HCT116 (cell line): ENCODE measurements at regions not wholly inside any gene's neighbourhood (a gene's known extent, or its start where the extent isn't known, plus 50 kb on each side); places are given as distances from the start of the nearest gene placed in this dataset.

Source experiments
- ATAC-seq: fragments of 200-7000 bp; cut with Tn5 transposase; 2 replicates; pipeline ENCODE4 v1.9.1; 2020; ENCODE audit warnings: mild to moderate bottlenecking, moderate library complexity
- BruUV-seq: library from RNA; stranded (reverse); fragments of 400-500 nt; replicated peaks from 2 replicates; lab custom pipeline; 2021; lab: Mats Ljungman, UMichigan
- CTCF ChIA-PET: fragments of 300-600 bp; sonication (Branson Sonifier 250); formaldehyde crosslinking; loops from one replicate; lab custom pipeline; 2021; ENCODE audit warnings: antibody characterized with exemption; lab: Charles Lee
- POLR2A ChIA-PET: fragments of 300-600, 350-600 bp; sonication (Branson Sonifier 250); formaldehyde crosslinking; loops from one replicate; lab custom pipeline; 2021; ENCODE audit warnings: antibody characterized with exemption; lab: Charles Lee
- RAD21 ChIA-PET, 2 experiments: fragments of 300-600 bp; sonication (Branson Sonifier 250); formaldehyde crosslinking; loops; one replicate each; lab custom pipeline; 2023; ENCODE audit warnings: low total read pairs in 2 of 2; ENCODE audit not compliant: uncharacterized antibody in 2 of 2, unreplicated experiment in 2 of 2, low non-redundant PET in 1 of 2; lab: Charles Lee
- DNase-seq: peaks from one replicate; pipeline ENCODE4 v3.0.0-alpha.2; 2010; ENCODE audit warnings: low read depth, low spot score
- H2AFZ ChIP-seq: fragments of 200-600 bp; shearing (Covaris generic), sonication (generic); 2 replicates; pipeline ENCODE4 v1.6.1; 2017; ENCODE audit warnings: low read depth, mixed run types, mixed read lengths, antibody characterized with exemption, low read length; ENCODE audit not compliant: poor library complexity, severe bottlenecking
- H3K27ac ChIP-seq: 2 replicates; pipeline ENCODE4 v1.5.1; 2012; ENCODE audit warnings: low read depth, low read length
- H3K27me3 ChIP-seq: fragments of 200-600 bp; sonication (generic); 2 replicates; pipeline ENCODE4 v1.6.1; 2016; ENCODE audit warnings: mixed run types, low read length, mixed read lengths; ENCODE audit not compliant: insufficient read depth
- H3K36me3 ChIP-seq, 2 experiments: fragments of 200-500 bp in 1 of 2; fragments of 200-600 bp in 1 of 2; sonication (Bioruptor generic) in 1 of 2; sonication (generic) in 1 of 2; 2 replicates each; pipeline versions ENCODE4 v1.5.1 to v1.6.1; 2014 to 2016; ENCODE audit warnings: low read length in 2 of 2, inconsistent platforms in 1 of 2, mixed read lengths in 1 of 2, mixed run types in 1 of 2; ENCODE audit not compliant: insufficient read depth in 2 of 2, control insufficient read depth in 1 of 2
- H3K4me1 ChIP-seq, 2 experiments: fragments of 200-600 bp in 1 of 2; sonication (generic) in 1 of 2; 2 replicates each; pipeline versions ENCODE4 v1.5.1 to v1.6.1; 2012 to 2017; ENCODE audit warnings: low read length in 2 of 2, inconsistent platforms in 1 of 2, mild to moderate bottlenecking in 1 of 2, mixed read lengths in 1 of 2, mixed run types in 1 of 2, moderate library complexity in 1 of 2; ENCODE audit not compliant: insufficient read depth in 2 of 2, control insufficient read depth in 1 of 2
- H3K4me2 ChIP-seq: fragments of 200-600 bp; sonication (generic); 2 replicates; pipeline ENCODE4 v1.6.1; 2017; ENCODE audit warnings: mixed run types, low read length, mixed read lengths
- H3K4me3 ChIP-seq, 2 experiments: fragments of 200-600 bp in 1 of 2; sonication (generic) in 1 of 2; replicated peaks in 1 of 2; 2 replicates each; pipeline ENCODE4 v1.5.1; 2011 to 2016; ENCODE audit warnings: low read length in 2 of 2, control low read depth in 1 of 2, low read depth in 1 of 2, mild to moderate bottlenecking in 1 of 2, mixed read lengths in 1 of 2, mixed run types in 1 of 2
- H3K79me2 ChIP-seq: fragments of 200-600 bp; sonication (generic); 2 replicates; pipeline ENCODE4 v1.6.1; 2017; ENCODE audit warnings: mild to moderate bottlenecking, mixed run types, low read length, moderate library complexity, mixed read lengths; ENCODE audit not compliant: insufficient read depth
- H3K9ac ChIP-seq: fragments of 200-600 bp; sonication (generic); 2 replicates; pipeline ENCODE4 v1.6.1; 2016; ENCODE audit warnings: low read length, mixed read lengths
- H3K9me2 ChIP-seq: fragments of 200-600 bp; sonication (generic), shearing (Covaris generic); 2 replicates; pipeline ENCODE4 v1.6.1; 2017; ENCODE audit warnings: mixed run types, mild to moderate bottlenecking, moderate library complexity; ENCODE audit not compliant: insufficient read depth
- H3K9me3 ChIP-seq, 2 experiments: fragments of 200-500 bp in 1 of 2; fragments of 200-600 bp in 1 of 2; sonication (Bioruptor generic) in 1 of 2; sonication (generic) in 1 of 2; 2 replicates each; pipeline ENCODE4 v1.6.1; 2014 to 2017; ENCODE audit warnings: low read length in 2 of 2, mixed read lengths in 2 of 2, inconsistent platforms in 1 of 2, low read depth in 1 of 2, mild to moderate bottlenecking in 1 of 2, mixed run types in 1 of 2, moderate library complexity in 1 of 2; ENCODE audit not compliant: control insufficient read depth in 1 of 2, insufficient read depth in 1 of 2
- H4K20me1 ChIP-seq: fragments of 200-600 bp; sonication (generic), shearing (Covaris generic); 2 replicates; pipeline ENCODE4 v1.6.1; 2017; ENCODE audit warnings: mixed run types, mild to moderate bottlenecking, moderate library complexity; ENCODE audit not compliant: insufficient read depth
- CEBPB ChIP-seq: IDR thresholded peaks from 2 replicates; pipeline ENCODE4 v1.6.1; 2012; ENCODE audit warnings: low read depth
- EGR1 ChIP-seq: IDR thresholded peaks from 2 replicates; pipeline ENCODE4 v1.6.1; 2012; ENCODE audit warnings: low read depth
- ELF1 ChIP-seq: IDR thresholded peaks from 2 replicates; pipeline ENCODE4 v1.6.1; 2012; ENCODE audit warnings: low read depth, borderline replicate concordance
- EZH2phosphoT487 ChIP-seq: fragments of 200-600 bp; IDR thresholded peaks from 2 replicates; pipeline ENCODE4 v1.6.1; 2018; ENCODE audit warnings: antibody characterized with exemption, borderline replicate concordance
- FOSL1 ChIP-seq: IDR thresholded peaks from 2 replicates; pipeline ENCODE4 v1.6.1; 2012; ENCODE audit warnings: low read depth
- JUND ChIP-seq: IDR thresholded peaks from 2 replicates; pipeline ENCODE4 v1.6.1; 2012
- POLR2A ChIP-seq: IDR thresholded peaks from 2 replicates; pipeline ENCODE4 v1.7.0; 2011; ENCODE audit warnings: borderline replicate concordance; ENCODE audit not compliant: insufficient read depth, insufficient read length; ENCODE audit errors: extremely low read depth
- POLR2AphosphoS5 ChIP-seq: IDR thresholded peaks from 2 replicates; pipeline ENCODE4 v1.6.1; 2011; ENCODE audit warnings: mild to moderate bottlenecking, low read depth, low read length, moderate library complexity
- RAD21 ChIP-seq: IDR thresholded peaks from 2 replicates; pipeline ENCODE4 v1.6.1; 2012; ENCODE audit warnings: low read depth, mild to moderate bottlenecking
- SIN3A ChIP-seq: IDR thresholded peaks from 2 replicates; pipeline ENCODE4 v1.6.1; 2012; ENCODE audit warnings: low read depth
- SRF ChIP-seq: IDR thresholded peaks from 2 replicates; pipeline ENCODE4 v1.6.1; 2012; ENCODE audit warnings: low read depth
- TCF7L2 ChIP-seq: IDR thresholded peaks from 2 replicates; pipeline ENCODE4 v1.7.0; 2011; ENCODE audit warnings: borderline replicate concordance, inconsistent platforms; ENCODE audit not compliant: insufficient read depth, insufficient read length; ENCODE audit errors: extremely low read depth
- YY1 ChIP-seq: IDR thresholded peaks from 2 replicates; pipeline ENCODE4 v1.6.1; 2011; ENCODE audit warnings: low read length, low read depth, moderate library complexity, mild to moderate bottlenecking; ENCODE audit not compliant: insufficient replicate concordance; ENCODE audit errors: extremely low read depth
- ZFX ChIP-seq: fragments of 450-650 bp; IDR thresholded peaks from 2 replicates; pipeline ENCODE4 v1.6.1; 2017
- ZNF274 ChIP-seq: fragments of 200-500 bp; sonication (Bioruptor generic); IDR thresholded peaks from 2 replicates; pipeline ENCODE4 v1.6.1; 2014; ENCODE audit warnings: mild to moderate bottlenecking, low read depth, low read length, inconsistent platforms
- intact Hi-C: fragments of 100-400 bp; cut with micrococcal nuclease; formaldehyde crosslinking; loops from 2 replicates; pipeline ENCODE4 v1.10.0; 2022
- TF ChIP-seq, protein P1 (sequence below): IDR thresholded peaks from 2 replicates; pipeline ENCODE4 v1.6.1; 2012
- TF ChIP-seq, protein P2 (sequence below): IDR thresholded peaks from 2 replicates; pipeline ENCODE4 v1.6.1; 2012
- TF ChIP-seq, protein P3 (sequence below): IDR thresholded peaks from 2 replicates; pipeline ENCODE4 v1.6.1; 2011; ENCODE audit warnings: mild to moderate bottlenecking, low read length, moderate library complexity; ENCODE audit not compliant: insufficient replicate concordance; ENCODE audit errors: extremely low read depth

DNA sequence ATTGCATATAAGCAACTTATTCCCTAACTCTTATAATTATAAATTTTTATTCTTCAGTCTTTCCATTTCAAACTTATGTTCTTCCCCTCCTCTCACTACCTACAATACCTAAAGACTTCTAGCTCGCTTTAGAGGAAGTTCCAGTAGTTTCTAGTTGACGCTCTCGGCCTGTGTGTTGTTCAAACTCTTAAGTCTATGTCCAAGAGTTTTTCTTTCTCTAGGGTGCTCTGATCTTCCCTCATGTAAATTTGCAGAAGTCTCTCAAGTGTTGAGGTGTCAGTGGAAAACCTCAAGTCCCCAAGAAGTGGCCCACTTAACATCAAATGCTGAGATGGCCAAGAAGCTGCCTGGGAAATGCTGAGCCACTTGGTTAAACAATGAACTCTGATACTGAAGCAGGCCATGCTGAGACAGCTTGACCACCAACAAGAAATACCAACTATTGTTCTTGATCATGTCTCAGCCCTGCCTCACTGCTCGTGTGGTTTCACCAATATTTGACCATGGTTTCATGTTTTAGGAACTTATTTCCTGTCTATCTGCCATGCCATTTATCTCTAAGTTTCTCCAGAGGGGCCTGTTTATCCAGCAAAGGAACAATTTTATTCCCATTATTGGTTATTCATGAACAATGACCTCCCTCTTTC, 100.9 kb upstream of the TCF21 start:
- TF ChIP-seq, protein P1, sequence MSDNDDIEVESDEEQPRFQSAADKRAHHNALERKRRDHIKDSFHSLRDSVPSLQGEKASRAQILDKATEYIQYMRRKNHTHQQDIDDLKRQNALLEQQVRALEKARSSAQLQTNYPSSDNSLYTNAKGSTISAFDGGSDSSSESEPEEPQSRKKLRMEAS = no peak
- TF ChIP-seq SIN3A (no peak), POLR2AphosphoS5 (no peak), SRF (no peak), RAD21 (no peak), EZH2phosphoT487 (no peak), EGR1 (no peak), POLR2A (no peak), JUND (no peak)
- TF ChIP-seq, protein P2, sequence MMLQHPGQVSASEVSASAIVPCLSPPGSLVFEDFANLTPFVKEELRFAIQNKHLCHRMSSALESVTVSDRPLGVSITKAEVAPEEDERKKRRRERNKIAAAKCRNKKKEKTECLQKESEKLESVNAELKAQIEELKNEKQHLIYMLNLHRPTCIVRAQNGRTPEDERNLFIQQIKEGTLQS = no peak
- no peaks in the 10 kb centered on the region for H3K36me3 ChIP-seq
- DNase-seq = no peak
- CTCF ChIA-PET = no interaction called here
- H3K79me2 ChIP-seq = no peaks in the 10 kb centered on the region
- intact Hi-C loops = no loop called here
- no TSS peak for BruUV-seq
- RAD21 ChIA-PET = no interaction called here
- no peaks in the 10 kb centered on the region for H3K9me3 ChIP-seq
- H3K27me3 ChIP-seq = no peaks in the 10 kb centered on the region
- H3K4me1 ChIP-seq = no peaks in the 10 kb centered on the region
- no peak overlapping the region for H3K27ac ChIP-seq
- no peak overlapping the region for H3K9ac ChIP-seq
- no peak for ATAC-seq
- POLR2A ChIA-PET = no interaction called here
- no peak overlapping the region for H3K4me3 ChIP-seq
- H3K9me2 ChIP-seq = no peaks in the 10 kb centered on the region
- no peak overlapping the region for H2AFZ ChIP-seq
- H4K20me1 ChIP-seq = no peaks in the 10 kb centered on the region
- H3K4me2 ChIP-seq = no peak overlapping the region

DNA sequence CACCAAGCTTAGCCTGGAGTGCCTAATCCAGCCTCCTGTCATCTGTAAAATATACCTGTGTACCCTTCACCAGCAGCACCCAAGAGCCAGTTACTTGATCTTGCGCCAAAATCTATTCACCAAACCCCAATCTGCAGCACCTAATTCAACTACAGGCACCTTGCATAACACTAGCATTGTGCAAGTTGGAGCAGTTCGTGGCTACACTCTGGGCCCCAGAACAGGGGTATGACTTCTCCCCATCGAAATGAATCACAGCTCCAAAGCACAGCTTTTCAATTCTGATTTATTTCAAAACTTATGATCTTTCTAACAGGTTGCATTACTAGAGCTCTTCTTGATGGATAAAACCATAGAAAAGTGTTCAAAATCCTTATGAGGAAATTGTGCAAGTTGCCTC, 100.4 kb upstream of the TCF21 start:
- Histone ChIP-seq H3K4me2 (no peak overlapping the region), H3K4me3 (no peak overlapping the region), H3K79me2 (no peaks in the 10 kb centered on the region), H3K9me2 (no peaks in the 10 kb centered on the region), H4K20me1 (no peaks in the 10 kb centered on the region), H2AFZ (no peak overlapping the region), H3K27me3 (no peaks in the 10 kb centered on the region), H3K9ac (no peak overlapping the region), H3K36me3 (no peaks in the 10 kb centered on the region), H3K9me3 (no peaks in the 10 kb centered on the region), H3K27ac (no peak overlapping the region), H3K4me1 (no peaks in the 10 kb centered on the region)
- DNase-seq (no peak), ATAC-seq (no peak)
- intact Hi-C loops = no loop called here
- BruUV-seq = no TSS peak
- ChIA-PET RAD21 (no interaction called here), POLR2A (no interaction called here), CTCF (no interaction called here)
- TF ChIP-seq, protein P1 = no peak
- no peak for TF ChIP-seq SRF
- no peak for TF ChIP-seq TCF7L2
- no peak for TF ChIP-seq ZFX
- TF ChIP-seq, protein P3, sequence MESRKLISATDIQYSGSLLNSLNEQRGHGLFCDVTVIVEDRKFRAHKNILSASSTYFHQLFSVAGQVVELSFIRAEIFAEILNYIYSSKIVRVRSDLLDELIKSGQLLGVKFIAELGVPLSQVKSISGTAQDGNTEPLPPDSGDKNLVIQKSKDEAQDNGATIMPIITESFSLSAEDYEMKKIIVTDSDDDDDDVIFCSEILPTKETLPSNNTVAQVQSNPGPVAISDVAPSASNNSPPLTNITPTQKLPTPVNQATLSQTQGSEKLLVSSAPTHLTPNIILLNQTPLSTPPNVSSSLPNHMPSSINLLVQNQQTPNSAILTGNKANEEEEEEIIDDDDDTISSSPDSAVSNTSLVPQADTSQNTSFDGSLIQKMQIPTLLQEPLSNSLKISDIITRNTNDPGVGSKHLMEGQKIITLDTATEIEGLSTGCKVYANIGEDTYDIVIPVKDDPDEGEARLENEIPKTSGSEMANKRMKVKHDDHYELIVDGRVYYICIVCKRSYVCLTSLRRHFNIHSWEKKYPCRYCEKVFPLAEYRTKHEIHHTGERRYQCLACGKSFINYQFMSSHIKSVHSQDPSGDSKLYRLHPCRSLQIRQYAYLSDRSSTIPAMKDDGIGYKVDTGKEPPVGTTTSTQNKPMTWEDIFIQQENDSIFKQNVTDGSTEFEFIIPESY = no peak
- no peak for TF ChIP-seq ELF1
- no peak for TF ChIP-seq ZNF274
- no peak for TF ChIP-seq FOSL1
- TF ChIP-seq JUND = no peak
- no peak for TF ChIP-seq YY1
- TF ChIP-seq EGR1 = no peak
- TF ChIP-seq POLR2A = no peak
- no peak for TF ChIP-seq CEBPB
- TF ChIP-seq POLR2AphosphoS5 = no peak
- TF ChIP-seq EZH2phosphoT487 = no peak
